Fibroblast of mammary gland (primary cell): ENCODE measurements at regions not wholly inside any gene's neighbourhood (a gene's known extent, or its start where the extent isn't known, plus 50 kb on each side); places are given as distances from the start of the nearest gene placed in this dataset.
A peak's percentile ranks its signal among the peaks of the same experiment; 100 is the strongest.

Experiments used
- DNase-seq: peaks from one replicate; pipeline ENCODE4 v3.0.0-alpha.2; 2010; ENCODE audit warnings: low read depth
- H3K4me3 ChIP-seq: 2 replicates; pipeline ENCODE4 v1.5.1; 2011; ENCODE audit warnings: low read depth, mild to moderate bottlenecking, low read length, moderate library complexity; ENCODE audit not compliant: control insufficient read depth
- TF ChIP-seq, protein P1 (sequence below): conservative IDR thresholded peaks from 2 replicates; pipeline ENCODE4 v1.5.1; 2011; ENCODE audit warnings: low read depth, low read length, inconsistent platforms; ENCODE audit not compliant: control insufficient read depth, insufficient read depth

DNA sequence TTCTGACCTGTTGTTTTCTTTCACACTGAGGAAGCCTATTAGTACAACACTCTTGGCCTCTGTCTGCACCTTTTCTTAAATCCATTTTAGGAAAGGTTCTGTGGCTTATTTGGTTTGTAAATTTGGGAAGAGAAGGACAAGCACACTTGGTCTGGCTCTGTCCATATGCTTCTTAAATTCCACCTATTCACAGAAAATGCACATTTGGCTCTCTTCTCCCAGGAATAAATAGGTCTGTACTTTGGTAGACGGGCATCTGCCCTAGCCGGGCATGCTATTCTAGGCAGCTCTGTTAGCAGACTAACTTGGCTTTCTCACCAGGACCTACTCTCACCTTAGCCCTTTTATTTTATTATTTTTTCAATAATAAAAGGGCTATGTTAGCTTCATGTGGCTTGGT, 1211.8 kb upstream of the SLC39A10 start:
- TF ChIP-seq, protein P1, sequence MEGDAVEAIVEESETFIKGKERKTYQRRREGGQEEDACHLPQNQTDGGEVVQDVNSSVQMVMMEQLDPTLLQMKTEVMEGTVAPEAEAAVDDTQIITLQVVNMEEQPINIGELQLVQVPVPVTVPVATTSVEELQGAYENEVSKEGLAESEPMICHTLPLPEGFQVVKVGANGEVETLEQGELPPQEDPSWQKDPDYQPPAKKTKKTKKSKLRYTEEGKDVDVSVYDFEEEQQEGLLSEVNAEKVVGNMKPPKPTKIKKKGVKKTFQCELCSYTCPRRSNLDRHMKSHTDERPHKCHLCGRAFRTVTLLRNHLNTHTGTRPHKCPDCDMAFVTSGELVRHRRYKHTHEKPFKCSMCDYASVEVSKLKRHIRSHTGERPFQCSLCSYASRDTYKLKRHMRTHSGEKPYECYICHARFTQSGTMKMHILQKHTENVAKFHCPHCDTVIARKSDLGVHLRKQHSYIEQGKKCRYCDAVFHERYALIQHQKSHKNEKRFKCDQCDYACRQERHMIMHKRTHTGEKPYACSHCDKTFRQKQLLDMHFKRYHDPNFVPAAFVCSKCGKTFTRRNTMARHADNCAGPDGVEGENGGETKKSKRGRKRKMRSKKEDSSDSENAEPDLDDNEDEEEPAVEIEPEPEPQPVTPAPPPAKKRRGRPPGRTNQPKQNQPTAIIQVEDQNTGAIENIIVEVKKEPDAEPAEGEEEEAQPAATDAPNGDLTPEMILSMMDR: no peak
- H3K4me3 ChIP-seq: no peak overlapping the region
- DNase-seq: no peak

- no peak for DNase-seq
Measured at GRCh38 chr2:194443926-194444325, 1213.1 kb upstream of the SLC39A10 start.

DNA sequence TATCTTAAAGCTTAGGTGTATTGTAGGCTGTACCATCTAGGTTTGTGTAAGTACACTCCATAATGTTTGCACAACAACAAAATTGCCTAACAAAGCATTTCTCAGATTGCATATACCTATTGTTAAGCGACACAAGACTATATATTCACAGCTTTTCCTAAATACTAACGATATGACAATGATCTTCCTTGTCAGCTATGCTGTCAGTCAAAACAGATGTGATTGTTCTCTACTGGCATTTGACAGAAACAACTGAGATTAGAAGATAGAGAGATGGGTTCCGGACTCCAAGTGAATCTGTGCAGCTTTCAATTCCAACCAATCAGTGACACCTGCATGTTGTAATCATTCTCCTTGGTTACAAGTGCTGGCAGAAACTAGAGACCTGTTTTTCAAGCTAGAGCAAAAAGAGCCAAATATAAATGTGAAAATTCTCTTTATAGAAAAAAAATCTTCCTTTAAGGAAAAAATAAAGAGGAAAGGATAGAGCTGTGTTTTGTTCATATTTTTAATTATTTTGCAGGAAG, 1232.3 kb upstream of the SLC39A10 start:
- TF ChIP-seq, protein P1: no peak
- DNase-seq: no peak
- no peak overlapping the region for H3K4me3 ChIP-seq

More at GRCh38 chr2:194443926-194444325, 1213.1 kb upstream of the SLC39A10 start:
- TF ChIP-seq, protein P1: no peak
- H3K4me3 ChIP-seq: no peak overlapping the region

DNA sequence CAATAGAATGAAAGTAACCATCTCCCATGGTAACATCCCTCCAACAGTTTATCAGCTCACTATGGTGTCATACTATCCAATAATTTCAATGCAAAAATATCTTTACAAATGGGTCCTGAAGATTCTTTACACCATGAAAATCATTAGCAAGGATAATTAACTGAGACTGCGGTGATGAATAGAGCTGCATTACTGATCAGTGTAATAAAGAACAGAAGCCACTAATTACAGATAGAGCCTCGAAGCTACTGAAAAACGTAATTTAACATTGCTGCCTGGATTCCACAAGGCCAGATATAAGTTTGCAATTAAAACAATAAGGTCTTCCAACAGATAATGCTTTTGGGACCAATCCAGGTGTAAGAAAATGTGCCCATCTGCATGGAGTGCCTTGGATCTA, 1245.8 kb upstream of the SLC39A10 start:
- no peak for DNase-seq
- TF ChIP-seq, protein P1: no peak
- no peak overlapping the region for H3K4me3 ChIP-seq

- TF ChIP-seq, protein P1: no peak
- H3K4me3 ChIP-seq: no peak overlapping the region
- DNase-seq: no peak
Measured at GRCh38 chr2:194395818-194396217, 1261.2 kb upstream of the SLC39A10 start.

DNA sequence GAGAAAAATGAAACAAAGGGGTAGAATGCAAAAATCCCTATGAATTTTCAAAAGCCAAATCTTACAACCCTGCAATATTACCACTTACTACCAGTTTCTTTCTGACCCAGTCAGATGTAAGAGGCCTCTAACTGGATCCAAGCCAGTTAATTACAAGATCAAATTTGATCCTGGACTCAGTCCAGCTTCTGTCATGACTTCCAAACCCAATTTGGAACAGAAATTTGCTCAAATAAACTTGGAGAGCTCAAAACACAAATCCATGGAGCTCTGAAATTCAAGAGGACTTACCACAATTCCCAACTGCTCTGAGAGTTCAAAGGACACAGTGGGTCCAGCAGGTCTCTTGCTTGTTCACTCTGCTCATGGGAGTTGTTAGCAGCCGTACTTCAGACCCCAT, 1271.7 kb upstream of the SLC39A10 start:
- DNase-seq: no peak
- H3K4me3 ChIP-seq: no peak overlapping the region
- TF ChIP-seq, protein P1: no peak

DNA sequence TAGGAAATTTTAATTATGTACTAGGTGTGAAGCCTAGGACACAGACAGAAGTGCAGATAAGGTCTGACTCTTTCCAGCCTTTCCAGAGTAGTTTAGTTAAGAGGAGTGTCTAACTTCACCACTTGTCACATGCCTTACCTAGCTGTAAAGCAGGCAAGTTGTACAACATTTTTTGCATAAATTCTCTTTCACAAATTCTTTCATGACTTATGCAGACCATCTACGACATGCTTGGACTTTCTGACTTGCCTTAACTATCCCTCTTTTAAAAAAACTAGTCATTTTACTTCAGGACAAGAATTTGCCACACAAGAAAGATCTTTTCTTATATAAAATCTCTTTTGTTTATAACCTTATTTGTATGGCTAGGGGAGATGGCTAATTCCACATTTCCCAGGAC, 1273.6 kb upstream of the SLC39A10 start:
- TF ChIP-seq, protein P1: no peak
- DNase-seq: peak; percentile 22
- no peak overlapping the region for H3K4me3 ChIP-seq
